HG03439 (cell line): ENCODE measurements at regions not wholly inside any gene's neighbourhood (a gene's known extent, or its start where the extent isn't known, plus 50 kb on each side); places are given as distances from the start of the nearest gene placed in this dataset.

Experiments
- ATAC-seq: cut with Tn5 transposase; IDR thresholded peaks from one replicate; pipeline ENCODE4 v1.9.1; 2021; ENCODE audit warnings: mild to moderate bottlenecking, moderate library complexity; ENCODE audit not compliant: unreplicated experiment

DNA sequence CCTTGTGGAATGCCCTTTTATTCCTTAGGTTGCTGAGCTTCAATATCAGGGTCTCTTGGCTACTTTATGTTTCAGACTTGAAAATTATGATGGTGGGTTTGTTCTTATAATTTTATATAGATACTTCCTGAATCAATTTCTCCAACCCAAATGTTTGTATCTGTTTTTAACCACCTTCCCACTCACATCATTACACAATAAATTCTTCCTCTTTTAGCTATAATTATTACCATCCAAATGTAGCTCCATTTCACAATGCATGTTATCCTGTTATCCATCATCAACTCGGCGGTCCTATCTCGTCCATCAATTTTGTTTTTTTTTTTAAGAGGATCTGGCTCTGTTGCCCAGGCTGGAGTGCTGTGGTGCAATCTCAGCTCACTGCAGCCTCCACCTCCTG lies 357.6 kb upstream of the ZP4 start:
- no peak for ATAC-seq

DNA sequence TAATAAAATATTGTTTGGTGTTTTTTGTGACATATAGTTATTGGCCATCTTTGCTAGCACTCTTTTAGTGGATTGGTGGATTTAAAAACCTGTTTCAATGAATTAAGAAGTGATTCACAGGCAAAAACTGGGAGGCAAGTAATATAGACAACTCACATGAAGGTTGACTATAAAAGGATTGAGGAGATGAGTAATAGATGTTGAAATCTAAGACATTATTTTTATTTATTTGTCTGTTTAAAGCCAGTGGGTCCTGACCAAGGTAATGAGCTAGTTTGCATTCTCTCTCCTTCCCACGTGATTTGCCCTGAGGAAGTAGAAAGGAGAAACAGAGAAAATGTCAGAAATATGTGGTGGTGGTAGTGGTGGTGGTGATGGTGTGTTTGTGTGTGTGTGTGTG lies 351.5 kb upstream of the ZP4 start:
- no peak for ATAC-seq

DNA sequence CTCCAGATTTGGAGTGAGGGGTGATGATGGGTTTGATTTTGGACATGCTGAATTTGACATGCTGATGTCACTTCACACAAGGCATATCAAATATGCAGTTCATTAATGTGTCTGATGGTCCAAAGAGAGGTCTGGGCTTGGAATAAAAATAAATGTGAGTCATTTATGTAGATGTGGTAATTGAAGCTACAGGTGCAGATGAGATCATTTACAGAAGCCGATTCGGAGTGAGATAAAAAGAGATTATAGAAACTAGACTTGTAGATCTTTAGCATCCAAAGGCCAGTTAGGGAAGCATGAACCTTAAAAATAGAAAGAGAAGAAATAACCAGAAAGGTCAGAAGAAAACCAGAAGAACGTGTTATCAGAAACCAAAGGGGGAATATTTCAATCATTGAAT lies 350.9 kb upstream of the ZP4 start:
- ATAC-seq, result no peak

DNA sequence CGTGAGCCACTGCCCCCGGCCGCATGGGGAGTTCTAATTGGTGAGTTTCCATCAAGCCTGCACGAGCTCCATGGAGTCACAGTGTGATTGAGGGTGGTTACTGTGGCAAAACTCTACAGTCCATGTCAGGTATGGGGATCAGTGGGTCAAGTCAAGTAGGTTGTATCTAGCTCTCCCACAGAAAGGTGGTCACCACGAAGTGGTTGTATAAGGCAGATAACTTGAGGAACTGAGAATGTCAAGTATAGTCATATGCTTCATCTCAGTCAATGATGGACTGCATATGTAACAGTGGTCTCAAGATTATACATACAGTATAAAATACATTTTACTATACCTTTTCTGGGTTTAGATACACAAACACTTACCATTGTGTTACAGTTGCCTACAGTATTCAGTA lies 348.6 kb upstream of the ZP4 start:
- no peak for ATAC-seq

DNA sequence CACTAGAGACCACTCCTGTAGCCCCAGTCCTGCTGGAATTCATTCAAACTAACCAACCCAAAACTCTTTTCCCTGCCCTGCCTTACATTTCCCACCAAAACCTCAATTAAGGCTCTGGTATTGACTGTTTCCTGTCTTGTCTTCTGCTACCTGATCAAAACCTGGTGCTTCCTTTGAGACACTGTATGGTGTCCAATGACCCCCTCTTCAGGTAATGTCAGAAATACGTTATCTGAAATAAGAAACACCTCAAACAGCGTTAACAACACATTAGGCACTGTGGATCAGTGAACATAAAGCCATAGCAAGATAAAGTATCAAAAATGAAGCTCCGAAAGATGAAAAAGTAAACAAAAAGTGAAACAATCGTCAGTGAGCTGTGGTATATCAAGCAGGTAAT lies 343.2 kb upstream of the ZP4 start:
- ATAC-seq, result no peak

DNA sequence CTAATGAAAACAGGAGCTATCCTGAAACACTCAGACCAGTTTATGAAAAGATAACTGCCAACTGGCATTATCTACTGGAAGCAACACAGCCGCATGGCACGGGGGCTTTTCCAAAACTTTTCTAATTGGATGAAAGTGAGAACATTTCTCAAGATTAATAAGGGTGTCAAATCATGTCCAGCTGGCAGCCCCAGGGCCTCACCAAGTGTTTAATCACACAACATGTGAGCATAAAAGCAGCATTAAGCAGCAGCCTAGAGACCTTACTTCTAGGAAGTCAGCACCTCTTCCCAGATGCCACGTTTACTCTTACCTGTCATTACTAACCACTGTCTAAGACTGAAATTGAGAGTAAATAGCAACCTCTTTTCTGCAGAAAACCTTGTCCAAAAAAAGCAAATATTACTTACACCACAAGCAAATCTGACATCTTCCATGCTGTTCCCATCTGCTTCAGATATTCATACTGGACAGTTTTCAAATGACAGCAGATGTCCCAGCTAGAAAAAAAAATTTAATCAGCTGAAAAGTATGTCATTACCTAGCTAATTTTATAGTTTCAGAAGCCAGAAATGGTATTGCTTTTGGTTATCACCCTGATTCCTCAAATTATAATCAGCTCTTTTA lies 341.5 kb upstream of the ZP4 start:
- no peak for ATAC-seq

DNA sequence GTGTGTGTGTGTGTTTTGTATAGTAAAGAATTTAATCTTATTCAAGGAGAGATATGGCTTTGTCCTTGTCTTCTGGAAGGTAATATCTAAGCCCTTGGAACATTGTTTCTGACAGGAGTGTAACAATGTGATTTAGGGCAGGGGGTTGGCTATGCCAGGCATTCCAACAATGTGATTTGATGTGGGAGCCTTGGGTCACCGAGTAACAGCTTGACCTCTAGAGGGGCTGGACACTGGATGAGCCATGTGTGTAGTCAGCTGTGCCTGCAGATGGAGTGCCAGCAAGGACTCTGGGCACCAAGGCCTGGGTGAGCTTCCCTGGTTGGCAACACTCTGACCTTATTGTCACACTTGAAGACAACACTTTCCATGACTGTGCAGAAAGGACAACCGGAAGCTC lies 336.1 kb upstream of the ZP4 start:
- no peak for ATAC-seq

DNA sequence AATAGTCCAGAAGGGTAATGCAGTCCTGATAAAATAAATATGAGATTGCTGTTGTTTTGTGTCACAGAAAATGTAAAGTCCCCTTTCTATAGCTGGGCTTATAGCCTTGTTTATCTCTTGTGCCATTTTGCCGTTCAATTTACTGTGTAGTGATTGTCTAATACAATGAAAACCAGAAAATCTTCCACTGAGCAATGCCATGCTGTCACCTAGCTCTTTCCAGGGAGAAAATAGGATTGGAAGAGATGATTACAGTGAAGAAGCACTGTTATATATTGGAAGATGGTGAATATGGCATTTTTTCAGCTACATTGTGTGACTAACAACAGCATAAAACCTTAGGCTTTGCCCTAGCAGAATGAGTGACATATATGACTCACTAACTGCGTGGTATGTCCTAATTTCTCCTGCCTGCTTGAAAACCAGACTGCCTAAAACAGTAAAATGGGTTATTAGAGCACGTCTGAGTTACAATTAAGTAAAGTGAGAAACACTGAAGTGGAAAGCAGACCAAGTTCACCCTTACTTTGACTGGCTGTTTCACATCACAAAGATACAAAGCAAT lies 332.4 kb upstream of the ZP4 start:
- no peak for ATAC-seq

DNA sequence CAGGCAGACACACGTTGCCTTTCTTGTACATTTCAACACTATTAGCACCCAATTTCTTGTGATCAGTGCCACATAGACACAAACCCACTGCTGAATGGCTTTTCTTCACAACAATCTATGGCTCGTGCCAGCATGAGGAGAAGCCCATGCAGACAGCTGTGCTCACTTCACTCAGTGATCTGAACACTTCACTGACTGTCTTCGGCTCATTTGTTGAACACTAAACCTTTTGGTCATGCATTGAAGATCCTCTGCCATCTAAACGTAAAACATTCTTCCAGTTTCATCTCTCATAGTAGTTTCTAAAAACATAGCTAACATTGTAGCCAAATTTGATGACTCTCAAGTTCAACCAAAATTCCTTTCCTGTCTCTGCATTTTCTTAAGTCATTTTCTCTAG lies 331.0 kb upstream of the ZP4 start:
- ATAC-seq, result no peak

DNA sequence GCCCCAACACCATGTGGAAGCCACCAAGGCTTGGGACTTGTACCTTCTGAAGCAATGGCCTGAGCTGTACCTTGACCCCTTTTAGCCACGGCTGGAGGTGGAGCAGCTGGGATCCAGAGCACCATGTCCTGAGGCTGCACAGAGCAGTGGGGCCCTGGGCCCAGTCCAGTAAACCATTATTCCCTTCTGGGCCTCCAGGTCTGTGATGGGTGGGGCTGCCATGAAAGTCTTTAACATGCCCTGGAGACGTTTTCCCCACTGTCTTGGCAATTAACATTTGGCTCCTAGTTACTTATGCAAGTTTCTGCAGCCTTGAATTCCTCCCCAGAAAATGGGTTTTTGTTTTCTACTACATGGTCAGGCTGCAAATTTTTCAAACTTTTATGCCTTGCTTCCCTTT lies 323.7 kb upstream of the ZP4 start:
- no peak for ATAC-seq

DNA sequence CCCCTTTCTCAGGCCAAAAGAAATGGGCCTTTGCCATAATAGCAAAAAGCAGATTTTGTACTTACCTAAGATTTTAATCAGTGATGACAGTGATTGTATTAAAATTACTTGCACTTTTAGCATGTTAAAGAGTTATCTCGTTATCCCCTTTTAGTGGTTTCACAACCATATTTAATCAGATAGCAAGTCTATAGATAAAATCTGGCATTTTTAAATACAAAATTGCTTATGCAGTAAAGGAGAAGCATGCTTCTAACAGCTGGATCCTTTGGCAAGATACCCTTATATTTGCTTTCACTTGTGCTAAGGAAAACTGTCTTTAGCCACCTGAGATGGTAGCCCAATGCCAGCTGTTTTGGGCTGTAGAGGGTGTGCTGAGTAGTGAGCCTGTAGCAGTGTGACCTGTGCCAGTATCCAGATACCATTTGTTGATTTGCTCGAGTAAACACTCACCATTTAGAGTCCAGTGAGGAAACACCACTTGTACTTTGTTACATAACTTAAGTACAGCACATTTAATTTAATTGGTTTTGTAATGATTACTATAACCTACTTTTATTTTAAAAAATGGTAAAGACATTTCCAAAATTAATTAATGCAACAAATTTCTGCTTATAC lies 314.4 kb upstream of the ZP4 start:
- ATAC-seq, result no peak

DNA sequence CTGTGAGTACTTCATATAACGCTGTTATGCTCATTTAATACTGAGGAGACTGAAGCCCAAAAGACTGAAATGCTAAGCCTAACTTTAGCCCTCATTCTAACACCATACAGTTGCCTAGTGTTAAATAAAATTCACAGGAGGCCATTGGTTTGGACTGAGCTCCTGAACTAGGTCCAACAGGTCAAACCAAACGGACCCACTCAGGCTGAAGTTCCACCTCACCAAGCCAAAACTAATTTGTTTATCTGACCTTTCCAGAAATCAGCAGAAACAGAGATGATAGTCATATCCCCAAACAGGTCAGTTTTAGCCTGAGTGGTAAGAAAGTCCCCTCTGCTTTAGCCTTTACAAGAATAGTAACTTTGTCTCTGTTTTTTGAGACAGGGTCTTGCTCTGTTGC lies 311.3 kb upstream of the ZP4 start:
- no peak for ATAC-seq

DNA sequence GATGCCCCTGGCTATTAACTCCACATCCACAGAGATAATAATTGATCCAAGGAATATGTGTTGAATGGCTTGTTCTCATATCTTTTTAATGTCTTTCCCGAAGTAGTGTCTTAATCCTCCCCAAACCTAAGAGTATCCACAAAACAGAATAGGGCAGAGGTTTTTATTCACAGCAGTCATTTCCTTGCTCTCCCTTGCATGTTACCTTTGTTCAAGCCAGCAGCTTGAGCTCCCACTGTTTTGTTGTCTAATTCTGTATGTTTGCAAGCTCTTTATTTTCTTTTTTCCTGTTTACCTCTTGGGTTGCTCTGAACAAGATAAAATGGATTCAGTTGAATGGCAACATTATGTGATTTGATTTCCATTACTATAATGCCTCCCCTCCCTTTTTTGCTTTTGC lies 308.6 kb upstream of the ZP4 start:
- no peak for ATAC-seq

DNA sequence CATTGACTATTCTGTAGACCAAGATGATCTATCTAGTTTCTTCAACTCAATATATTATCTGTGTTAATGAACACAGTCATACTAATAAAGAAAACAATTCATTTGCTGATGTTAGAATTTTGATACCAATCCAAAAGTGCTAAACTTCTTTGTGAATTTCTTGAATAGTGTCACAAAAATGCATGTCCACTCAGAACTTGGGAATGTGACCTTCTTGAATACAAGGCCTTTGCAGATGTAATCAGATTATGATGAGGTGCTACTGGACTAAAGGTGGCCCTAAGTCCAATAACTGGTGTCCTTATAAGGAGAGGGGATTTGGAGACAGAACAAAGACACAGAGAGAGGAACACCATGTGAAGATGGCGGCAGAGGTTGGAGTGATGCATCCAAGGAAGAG lies 305.8 kb upstream of the ZP4 start:
- no peak for ATAC-seq

DNA sequence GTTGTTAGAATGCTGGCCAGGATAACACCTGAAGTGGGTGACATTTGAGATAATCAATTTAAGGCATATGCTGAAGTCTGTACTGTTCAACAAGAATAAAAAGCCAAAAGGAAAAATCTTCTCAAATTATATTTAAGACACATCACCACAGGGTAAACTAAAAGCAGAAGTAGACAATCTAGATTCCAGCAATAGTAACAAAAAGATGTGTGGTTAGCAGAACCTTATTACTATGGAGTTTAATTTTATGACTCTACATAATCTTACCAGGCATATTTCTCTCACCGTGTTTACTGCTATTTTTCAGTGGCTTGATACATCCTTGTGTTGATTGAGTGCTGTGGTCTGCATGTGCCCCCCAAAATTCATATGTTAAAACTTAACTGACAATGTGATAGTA lies 300.4 kb upstream of the ZP4 start:
- ATAC-seq, result no peak

DNA sequence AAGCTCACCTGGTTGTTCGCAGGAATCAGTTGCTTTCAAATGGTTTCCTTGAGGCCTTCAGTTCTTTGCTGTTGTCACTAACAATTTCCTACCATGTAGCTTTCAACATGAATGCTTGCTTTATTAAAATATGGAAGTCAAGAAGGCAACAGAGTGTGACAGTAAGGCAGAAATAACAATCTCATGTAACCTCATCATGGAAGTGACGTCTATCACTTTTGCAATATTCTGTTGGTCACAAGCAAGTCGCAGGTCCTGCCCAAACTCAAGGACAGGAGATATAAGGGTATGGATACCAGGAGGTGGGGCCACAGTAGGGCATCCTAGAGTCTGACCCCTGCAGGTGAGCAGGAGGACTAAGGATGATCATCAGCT lies 296.8 kb upstream of the ZP4 start:
- no peak for ATAC-seq

DNA sequence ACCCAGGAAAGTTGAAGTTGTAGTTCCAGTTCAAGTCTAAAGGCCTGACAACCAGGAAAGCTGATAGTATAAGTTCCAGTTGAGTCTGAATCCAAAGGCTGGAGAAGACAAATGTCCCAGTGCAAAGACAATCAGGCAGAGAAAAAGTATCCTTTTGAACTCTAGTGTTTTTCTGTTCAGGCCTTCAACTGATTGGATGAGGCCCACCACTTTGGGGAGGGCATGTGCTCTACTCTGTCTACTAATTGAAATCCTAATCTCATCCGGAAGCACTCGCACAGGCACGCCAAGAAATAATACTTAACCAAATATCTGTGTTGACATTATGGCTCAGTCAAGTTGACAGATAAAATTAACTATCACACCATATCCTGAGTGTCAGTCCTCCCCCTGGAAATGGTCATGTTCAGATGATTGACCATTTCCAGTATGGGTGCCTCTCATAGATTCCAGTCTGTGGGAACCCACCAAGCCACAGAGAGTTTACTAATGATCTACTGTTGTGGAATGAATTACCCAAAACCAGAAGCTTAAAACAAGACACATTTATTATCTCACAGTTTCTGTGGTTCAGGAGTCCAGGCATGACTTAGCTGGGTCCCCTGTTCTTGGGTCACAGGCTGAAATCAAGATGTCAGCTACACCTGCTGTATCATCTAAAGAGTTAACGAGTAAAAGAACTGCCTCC lies 296.3 kb upstream of the ZP4 start:
- ATAC-seq, result no peak

DNA sequence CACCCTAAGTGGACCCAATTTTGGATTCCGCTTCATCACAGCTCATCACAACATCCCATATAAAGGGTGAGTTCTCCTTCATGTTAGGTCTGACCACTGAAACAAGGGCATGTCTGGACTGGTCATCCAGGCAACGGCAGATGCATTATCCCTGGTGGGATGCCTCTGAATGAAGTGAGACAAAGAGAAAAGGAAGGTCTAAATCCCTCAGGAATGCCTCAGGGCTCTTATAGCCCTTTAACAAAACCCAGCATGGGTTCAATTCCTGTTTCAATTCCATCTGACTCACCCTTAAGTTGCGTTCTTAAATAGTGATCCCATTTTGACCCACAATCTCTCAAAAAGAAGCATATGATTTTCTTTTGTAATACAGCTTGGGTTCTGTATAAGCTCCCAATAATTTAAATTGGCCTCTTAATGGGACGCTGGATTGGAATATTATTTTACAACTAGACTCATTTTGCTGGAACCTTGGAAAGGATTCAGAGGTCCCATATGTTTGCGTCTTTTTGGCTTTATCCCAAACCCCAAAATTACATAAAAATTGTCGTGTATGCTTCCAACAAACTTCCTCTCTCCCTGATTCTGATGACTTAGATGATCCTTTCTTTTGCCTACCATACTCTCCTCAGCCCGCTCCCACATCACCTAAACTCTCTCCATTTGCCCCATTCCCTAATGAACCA lies 287.4 kb upstream of the ZP4 start:
- no peak for ATAC-seq

DNA sequence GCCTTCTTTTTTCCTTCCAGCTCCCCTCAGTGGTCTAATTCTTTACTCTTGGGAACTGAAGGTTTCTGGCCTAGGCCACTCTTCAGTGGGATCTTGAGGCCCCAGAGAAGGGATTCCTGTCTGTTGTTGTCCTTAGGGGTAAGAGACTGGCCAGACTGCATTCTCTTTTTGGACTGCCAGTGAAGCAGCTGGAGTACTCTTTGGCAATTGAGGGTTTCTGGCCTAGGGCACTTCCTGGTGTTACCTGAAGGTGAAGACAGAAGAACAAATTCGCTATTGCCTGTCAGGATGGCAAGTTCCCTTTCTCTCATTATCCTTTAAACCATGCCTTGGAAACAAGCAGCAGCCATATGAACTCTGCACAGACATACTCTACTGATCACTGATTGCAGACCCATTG lies 286.6 kb upstream of the ZP4 start:
- no peak for ATAC-seq

DNA sequence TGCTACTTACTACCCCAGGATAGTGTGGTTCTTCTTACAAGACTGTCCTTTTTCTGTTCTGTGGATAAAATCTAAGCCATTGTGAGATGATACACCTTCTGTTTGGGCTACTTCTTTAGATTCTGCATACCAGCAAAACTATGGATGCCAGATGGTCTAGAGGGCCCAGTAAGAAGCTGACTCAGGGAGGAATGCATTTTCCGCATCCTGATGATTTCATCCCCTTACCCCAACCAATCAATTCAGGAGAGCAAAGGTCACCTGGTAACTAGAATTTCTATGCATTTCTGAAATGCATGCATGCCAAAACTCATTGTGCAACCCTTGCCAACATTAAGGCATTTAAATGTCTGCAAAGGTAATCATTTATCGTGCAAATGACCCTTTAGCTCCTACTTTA lies 285.7 kb upstream of the ZP4 start:
- ATAC-seq, result no peak

DNA sequence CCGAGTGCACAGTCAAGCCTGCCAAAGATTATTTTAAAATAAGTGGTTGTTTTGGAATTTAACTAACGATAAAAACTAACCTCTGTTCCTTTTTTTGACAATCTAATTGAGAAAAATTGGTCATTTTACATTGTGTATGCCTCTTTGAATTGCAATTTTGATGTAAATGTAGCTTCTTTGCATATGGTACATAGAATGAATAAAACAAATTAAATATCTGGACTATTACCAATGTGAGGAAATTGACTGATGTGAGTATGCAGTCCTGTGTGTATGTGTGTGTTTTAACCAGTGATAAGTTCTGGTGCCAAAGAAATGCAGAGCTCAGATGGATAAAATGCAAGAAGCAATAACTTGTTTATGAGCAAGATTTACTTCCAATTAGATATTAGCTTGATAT lies 281.3 kb upstream of the ZP4 start:
- no peak for ATAC-seq

DNA sequence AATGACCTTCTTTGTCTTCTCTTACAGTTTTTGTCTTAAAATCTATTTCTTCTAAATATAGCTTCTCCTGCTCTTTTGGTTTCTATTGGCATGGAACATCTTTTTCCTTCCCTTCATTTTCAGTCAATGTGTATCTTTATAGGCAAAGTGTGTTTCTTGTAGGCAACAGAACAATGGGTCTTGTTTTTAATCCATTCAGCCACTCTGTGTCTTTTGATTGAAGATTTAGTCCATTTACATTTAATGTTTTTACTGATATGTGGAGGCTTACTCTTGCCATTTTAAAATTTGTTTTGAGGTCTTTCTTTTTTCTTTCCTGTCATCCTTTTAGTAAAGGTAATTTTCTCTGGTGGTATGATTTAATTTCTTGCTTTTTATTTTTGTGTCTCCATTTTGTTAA lies 271.2 kb upstream of the ZP4 start:
- ATAC-seq, result no peak
